ENCODE measurements at regions not wholly inside any gene's neighbourhood (a gene's known extent, or its start where the extent isn't known, plus 50 kb on each side); places are given as distances from the start of the nearest gene placed in this dataset.

DNA sequence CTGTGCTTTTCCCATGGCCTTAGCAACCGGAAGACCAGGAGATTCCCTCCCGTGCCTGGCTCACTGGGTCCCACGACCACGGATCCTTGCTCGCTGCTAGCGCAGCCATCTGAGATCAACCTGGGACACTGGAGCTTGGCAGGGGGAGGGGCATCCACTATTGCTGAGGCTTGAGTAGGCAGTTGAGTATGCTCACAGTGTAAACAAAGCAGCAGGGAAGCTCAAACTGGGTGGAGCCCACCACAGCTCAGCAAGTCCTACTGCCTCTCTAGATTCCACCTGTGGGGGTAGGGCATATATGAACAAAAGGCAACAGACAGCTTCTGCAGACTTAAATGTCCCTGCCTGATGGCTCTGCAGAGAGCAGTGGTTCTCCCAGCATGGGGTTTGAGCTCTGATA lies 697.0 kb downstream of the SORCS1 start:
- DNase-seq (ENCODE audit: low read depth) = peak; percentile 35

DNA sequence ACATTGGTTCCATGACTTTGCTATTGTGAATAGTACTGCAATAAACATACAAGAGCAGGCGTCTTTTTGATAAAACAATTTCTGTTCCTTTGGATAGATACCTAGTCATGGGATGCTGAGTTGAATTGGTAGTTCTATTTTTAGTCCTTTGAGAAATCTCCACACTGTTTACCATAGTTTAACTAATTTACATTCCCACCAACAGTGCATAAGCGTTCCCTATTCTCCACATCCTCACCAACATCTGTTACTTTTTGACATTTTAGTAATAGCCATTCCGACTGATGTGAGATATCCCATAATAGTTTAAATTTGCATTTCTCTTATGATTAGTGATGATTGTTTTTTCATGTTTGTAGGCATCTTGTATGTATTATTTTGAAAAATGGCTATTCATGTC lies 707.0 kb downstream of the SORCS1 start:
- no peak for DNase-seq (ENCODE audit: low read depth)

DNA sequence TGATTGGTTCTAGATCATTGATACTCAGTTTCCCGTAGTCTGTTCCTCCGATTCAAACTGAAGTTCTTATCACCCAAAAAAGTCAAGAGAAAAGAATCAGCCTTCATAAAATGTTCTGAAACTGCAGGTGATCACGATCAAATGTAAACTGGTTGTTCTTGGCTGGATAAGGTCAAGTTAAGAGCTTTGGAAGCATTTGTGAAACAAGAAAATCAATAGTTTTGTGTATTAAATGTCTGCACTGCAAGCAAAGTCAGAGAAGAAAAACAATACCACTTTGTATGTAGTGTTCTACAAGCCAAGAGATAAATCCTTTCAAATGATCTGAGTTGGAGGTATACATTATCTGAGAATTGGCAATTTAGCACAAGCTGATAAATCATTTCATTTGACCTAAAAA lies 710.3 kb downstream of the SORCS1 start:
- DNase-seq (ENCODE audit: low read depth) = no peak

DNA sequence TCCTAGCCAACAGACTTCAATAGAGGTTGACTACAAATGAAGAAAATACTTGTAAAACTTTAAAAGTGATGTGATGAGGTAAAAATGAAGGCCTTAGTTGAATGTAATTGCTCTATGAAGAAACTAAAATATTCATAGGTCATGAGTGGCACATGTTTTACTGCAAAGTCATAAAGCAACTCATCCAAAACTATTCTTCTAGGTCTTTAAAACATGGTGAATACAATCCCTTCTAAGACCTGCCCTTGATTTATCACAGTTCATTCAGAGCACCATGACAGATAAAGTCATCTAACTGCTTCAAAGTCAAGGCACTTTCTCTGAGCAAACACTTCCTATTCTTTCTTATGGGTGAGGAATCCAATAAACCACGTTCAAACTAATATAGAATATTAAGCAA lies 713.5 kb downstream of the SORCS1 start:
- peak; percentile 84 for DNase-seq (ENCODE audit: low read depth)

DNA sequence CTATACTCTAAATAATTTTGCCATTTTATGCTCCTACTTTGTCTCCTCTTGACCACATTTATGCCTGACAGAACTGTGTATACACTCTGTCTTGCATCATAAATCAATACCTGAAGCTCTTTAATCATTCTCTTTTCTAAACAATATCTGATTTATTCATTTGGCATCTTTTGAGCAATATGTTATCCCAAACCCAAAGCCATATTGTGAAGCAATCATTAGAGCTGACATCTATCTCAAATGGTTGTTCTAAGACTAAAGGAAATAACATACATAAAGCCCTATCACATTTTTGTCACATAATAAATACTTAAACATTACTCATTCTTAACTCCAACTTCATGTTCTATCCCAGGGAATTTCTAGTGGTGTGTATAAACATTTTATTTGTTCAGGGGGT lies 717.6 kb downstream of the SORCS1 start:
- peak; percentile 22 for DNase-seq (ENCODE audit: low read depth)

DNA sequence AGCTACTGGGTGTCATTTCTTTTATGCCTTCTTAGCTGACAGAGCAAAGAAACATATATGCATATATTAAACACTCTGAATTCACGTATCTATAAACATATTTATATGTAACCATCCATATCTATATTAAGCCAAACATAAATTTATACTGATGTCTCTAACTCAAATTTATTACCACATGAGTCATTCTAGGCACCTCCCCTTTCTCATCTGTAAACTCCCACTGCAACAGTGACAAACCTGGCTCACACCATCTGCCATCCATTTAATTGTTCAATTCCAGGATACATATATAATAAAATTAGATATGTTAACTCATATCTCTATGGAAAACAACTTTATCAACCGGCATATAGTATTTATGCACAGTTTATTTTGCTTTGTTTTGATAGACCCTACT lies 722.3 kb downstream of the SORCS1 start:
- DNase-seq (ENCODE audit: low read depth) = peak; percentile 7

DNA sequence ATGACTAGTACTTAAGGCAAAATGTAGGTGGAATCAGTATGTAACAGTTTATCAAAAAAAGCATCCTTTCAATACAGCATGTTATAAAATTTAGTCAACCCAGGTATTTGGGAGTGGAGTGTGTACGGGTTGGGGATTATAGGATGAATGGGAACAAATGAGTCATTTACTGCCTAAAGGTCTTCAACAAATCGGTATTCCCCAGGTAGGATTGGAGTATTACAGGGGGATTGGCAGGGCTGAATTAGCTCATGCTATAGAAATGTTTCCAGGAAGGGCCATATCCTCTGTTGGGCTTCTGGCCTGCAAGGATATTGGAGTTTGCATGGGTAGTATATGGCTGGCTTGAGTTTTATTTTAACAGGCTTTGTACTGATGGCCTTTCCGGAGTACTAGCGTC lies 723.7 kb downstream of the SORCS1 start:
- no peak for DNase-seq (ENCODE audit: low read depth)

DNA sequence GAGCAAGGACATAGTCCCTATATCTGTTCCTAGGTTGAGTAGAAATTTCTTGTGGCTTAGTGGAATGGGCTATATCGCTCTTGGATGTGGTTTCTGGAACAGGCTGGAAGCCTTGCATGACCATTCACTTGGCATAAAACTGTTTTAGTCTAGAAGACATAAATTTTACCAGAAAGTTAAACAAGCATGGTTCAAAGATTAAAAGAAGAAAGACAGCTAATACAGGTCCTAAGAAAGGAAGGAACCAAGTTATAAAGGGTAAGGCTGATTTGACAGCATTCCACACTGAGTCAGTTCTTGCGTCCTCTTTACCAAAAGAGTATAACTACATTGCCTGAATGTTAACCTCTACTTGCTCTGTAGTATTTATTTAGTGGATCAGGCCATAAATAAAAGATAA lies 724.2 kb downstream of the SORCS1 start:
- DNase-seq (ENCODE audit: low read depth) = peak; percentile 47

DNA sequence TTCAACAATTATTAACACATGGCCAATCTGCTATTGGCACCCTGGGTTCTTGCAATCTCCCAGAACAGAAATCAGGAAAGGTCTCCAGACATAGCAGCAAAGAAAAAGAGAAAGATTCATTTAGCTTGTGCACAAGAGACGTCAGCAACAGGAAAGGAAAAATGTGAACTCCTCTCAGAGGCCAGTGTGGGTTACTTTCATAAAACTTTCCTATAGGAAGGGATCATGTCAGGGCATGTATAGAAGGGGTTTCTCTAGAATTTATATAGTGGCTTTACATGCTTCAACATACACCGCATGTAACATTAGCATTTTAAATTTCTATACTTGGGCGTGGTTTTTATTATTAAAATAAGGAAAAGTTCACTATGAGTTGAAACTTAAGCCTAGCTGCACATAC lies 725.1 kb downstream of the SORCS1 start:
- DNase-seq (ENCODE audit: low read depth) = no peak

DNA sequence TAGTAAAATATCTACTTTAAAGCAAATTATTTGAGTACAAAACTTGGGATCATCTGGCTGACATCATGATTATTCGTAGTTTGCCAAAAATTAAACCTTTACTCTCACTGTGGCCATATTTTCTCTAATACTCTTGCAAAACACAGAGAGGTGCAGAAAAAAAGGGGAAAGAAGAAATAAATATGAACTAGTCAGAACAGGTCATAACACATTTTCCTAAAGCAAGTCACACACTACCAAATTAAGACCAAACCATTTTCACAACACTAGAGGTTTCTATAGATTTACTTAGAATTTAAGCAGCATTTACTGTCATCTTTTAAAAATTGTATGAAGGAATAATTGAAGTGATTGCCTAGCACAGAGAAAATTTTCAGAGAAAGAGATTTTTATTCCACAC lies 726.1 kb downstream of the SORCS1 start:
- DNase-seq (ENCODE audit: low read depth) = no peak

DNA sequence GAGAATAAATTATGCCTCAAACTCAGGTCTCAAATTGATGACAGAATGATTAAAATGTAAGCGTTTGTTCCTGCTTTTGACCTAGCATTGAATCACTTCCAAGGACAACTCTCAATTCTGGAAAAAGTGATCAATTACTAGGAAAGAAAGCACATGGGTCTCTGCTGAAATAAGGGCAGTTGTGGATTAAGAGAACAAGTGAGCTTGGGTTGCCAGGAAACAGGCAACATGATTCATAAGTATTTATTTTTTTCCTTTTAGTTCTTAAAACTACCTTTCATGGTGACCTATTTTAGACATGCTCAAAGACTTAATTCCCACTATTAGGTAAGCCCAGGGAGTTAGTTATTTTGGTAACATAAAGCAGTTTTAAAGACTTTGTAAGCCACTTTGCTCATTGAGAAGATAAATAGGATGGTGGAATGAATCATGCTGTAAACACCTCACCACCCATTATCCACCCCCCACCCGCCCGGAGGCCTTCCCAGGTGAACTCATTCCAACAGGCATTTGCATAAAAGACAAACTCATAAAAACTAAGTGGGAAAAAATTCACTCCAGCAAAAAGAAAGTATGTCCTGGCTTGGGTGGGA lies 728.3 kb downstream of the SORCS1 start:
- peak; percentile 71 for DNase-seq (ENCODE audit: low read depth)

DNA sequence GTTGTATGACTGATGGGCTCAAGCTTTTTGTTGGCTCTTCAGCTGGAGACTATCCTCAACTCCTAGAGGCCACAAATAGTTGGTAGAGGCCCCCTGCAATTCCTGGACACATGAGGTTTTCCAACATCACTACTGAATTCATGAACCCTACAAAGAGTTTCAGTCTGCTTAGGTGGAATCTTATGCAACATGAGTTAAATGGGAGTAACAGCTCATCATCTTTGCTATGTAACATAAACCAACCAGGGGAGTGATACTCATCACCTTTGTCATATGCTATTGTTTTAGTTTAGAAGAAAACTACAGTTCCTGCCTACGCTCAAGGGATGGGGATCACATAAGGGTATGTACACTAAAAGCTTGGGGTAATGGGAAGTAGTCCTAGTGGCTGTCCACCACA lies 729.4 kb downstream of the SORCS1 start:
- no peak for DNase-seq (ENCODE audit: low read depth)

DNA sequence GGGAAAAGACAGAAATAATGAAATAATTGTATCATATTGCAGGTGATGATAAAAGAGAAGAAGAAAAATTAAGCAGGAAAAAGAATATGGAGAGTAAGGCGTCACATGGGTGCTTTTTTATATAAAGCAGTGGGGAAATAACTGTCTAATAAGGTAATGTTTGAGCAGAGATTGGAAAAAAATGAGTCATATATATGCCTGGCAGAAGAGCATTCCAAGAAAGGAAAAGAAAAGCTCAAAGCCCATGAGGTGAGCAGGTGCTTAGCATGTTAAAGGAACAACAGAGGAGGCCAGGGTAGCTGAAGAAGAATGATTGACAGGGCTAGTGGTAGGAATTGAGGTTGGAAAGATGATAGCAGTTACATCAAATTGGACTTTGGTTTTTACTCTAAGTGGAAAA lies 739.5 kb downstream of the SORCS1 start:
- DNase-seq (ENCODE audit: low read depth) = peak; percentile 70

DNA sequence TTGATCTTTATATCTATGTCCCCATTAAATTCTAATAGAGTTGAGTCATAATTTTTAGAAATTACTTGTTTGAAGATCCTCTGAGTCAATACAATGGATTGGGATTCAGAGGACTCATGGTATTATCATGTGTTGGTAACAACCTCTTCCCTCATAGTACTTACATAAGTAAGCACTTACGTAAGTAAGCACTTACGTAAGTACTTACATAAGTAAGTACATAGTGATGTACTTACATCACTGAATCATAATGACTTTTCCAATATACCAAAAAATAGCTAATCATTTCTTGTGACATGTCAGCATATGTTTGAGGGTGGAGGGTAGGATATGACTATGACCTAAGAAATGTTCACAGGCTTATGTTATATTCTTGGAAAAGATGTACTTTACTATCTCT lies 740.5 kb downstream of the SORCS1 start:
- peak; percentile 97 for DNase-seq (ENCODE audit: low read depth)

DNA sequence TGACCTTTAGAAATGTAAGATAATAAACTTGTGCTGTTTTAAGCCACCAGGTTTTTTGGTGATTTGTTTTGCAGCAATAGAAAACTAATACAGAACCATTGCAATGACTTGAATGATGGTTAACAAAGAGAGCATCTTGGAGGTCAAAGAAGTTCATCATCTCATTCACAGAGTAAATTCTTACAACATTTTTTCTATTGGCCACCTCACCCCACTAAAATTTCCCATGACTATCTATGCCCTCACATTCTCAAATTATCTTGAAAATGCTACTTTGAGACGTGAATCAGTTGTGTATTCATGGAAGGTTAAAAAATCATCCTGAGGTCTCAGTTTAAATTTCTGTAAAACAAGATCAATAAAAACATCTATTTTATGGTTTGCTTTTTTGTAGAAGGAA lies 754.2 kb downstream of the SORCS1 start:
- DNase-seq (ENCODE audit: low read depth) = peak; percentile 81

DNA sequence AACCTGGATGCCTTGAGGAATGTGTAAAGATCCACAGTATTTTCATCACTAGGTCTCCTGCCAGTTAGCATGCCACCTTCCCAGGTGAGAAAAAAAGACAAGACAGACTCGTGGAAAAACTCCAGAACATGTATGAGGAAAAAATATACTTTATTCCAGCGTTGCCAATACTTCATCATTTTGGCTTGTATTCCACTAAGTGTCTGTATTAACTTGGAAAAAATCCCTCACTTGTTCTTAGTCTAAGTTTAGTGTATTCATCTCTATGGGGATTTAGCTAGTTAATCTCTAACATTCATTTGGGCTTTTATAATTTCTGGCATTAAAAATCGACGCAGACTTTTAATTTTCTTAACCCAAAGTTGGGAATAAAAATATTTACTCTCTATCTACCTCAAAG lies 759.4 kb downstream of the SORCS1 start:
- DNase-seq (ENCODE audit: low read depth) = no peak

DNA sequence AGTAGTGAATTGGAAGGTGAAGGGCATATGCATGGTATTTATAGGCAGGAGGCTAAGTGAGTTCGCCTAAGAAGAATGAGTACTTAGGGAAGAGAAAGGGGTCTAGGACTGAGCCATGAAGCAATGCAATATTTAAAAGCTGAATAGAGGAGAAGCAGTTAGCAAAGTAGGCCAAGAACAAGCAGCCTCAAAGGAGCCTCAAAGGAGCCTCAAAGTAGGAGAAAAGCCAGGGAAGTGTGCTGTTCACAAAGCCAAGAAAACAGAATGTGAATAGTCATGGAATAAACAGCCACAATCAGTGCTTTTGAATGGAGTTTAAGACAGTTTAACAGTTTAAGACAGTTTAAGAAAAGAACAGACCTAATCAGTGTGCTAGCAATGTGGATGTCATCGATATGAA lies 762.0 kb downstream of the SORCS1 start:
- peak; percentile 49 for DNase-seq (ENCODE audit: low read depth)

DNA sequence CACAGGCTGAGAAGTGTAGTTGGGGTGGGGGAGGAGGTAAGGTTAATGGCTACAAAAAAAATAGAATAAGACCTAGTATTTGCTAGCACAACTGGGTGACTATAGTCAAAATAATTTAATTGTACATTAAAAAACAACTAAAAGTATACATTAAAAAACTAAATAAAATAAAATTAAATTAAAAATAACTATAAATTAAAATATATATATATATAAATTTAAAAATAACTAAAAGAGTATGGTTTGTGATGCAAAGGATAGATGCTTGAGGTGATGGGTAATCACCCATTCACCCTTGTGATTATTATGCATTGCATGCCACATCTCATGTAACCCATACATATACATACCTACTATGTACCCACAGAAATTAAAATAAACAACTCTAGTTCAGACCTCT lies 762.5 kb downstream of the SORCS1 start:
- DNase-seq (ENCODE audit: low read depth) = no peak

DNA sequence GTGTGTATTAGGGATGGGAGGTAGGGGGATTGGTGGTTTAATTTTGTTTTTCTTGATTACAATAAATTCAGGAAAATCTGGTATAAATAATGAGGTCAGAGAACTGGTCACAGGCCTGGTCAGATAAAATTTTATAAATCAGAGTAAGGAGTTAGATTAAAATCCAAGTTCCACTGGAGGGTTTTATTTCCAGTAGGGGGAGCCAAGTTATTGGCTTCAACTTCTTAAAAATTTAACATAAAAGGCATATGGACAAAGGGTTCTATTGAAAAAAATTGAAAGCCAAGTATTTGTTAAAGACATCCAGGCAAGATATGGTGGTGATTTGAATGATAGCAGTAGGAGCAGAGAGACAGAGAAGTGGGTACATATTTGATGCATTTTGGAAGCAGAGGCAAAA lies 763.3 kb downstream of the SORCS1 start:
- peak; percentile 54 for DNase-seq (ENCODE audit: low read depth)

DNA sequence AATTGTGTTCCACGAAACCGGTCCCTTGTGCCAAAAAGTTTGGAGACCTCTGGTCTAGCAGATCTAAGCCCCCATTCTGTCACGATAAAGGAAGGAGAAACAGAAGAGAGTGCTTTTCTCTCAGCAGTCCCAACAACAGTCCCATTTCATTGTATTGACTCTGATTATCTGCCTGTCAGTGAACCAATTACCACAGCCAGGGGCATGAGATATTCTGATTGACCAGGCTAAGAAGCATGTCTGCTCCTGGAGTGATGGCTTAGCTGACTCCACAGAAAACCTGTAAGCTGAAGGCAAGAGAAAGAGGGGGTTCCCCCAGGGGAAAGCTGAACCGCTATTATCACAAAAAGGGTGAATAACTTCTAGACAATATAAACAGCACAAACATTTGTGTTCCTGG lies 765.4 kb downstream of the SORCS1 start:
- DNase-seq (ENCODE audit: low read depth) = no peak

DNA sequence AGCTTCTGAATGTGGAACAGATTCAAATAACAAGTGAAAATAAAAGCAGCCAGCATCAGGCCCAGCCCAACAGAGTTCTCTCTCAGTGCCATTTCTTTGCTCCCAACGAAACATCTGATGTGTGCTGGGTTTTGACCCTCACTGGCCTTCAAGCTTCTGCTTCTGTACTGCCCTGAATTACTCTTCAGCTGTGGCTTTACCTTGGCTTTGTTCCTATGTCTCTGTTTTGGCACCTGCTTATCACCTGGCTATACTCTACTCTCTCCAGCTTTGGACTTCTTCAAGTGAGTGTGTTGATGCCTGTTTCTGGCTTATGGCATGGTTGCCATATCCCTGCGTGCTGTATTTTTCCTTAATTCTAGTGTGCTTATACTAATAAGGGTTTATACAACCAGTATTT lies 768.3 kb downstream of the SORCS1 start:
- no peak for DNase-seq (ENCODE audit: low read depth)

DNA sequence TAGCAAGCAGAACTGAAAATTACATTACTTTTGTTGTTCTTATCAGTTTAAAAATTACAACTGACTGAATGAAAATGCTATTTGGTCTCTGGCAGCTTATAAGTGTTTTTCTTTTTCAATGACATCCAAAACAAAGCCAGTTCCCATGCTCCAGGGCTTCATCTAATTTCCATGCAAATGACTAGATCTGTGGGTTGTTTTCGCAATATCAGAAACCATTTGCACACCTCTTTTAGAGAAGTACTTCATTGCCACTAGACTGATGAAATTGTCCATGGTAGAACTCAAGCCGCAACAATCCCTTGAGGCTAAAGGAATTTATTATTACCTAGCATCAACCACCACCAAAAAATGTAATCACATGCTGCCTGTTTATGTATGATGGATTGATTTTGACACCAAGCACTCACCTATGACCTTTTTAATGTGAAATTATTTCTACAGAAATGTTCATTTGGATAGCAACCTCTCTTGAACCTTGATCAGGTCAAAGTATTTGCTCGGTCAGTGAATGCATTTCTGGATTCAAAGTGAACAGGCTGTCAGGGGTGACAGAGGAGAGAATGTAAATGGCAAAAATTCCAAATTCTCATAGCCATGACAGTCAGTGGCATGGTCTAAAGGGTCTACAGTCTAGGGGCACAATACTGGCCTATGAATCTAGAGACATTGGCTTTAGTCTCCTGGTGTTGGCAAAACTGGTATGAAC lies 769.3 kb downstream of the SORCS1 start:
- peak; percentile 37 for DNase-seq (ENCODE audit: low read depth)

DNA sequence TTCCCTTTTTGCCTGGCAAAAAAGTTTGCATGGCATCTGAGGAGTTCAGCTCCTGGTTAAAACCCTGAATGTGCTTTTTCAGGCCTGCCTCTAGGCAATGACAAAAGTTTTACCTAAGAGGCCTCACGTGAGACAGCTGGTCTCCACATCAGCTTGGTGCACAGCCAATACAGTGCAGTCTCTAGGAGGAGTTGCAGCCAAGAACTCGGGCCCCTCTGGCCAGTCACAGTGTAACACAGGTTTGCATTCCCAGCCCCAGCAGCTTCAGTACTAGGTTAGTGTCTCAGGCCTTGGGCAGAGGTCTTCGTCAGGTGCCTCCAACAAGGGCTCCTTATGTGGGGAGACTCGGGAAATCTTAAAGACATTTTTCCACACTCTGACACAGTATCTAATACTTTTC lies 771.7 kb downstream of the SORCS1 start:
- DNase-seq (ENCODE audit: low read depth) = no peak

DNA sequence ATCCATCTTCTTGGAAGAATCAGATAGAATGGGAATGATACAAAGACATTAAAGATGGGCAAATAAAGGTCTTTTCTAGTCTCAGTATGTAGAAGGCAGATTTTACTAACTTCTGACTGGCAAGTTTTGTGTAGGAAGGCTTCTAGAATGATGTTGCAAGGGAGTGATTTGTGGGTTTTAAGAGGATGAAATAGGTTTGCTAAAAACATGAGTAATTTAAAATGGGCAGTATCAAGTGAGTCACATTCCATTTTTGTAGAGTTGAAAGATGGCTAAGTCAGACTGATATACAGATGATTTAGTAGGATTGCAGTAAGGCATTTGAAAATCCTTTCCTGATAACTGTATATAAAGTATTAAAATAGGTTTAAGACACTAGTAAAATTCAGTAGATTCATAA lies 777.4 kb downstream of the SORCS1 start:
- DNase-seq (ENCODE audit: low read depth) = peak; percentile 70

Measured in EH (cell line).